Keratinocyte (primary cell): ENCODE measurements at regions not wholly inside any gene's neighbourhood (a gene's known extent, or its start where the extent isn't known, plus 50 kb on each side); places are given as distances from the start of the nearest gene placed in this dataset.

Source experiments
- DNase-seq: peaks from one replicate; pipeline ENCODE4 v3.0.0-alpha.2; 2011; ENCODE audit warnings: low read depth, missing footprints, low spot score
- FAIRE-seq: peaks from 2 replicates; lab custom pipeline; 2011; peaks lifted over from hg19 to GRCh38; lab: Jason Lieb, UNC
- H2AFZ ChIP-seq: 2 replicates; pipeline ENCODE4 v1.6.0; 2012; ENCODE audit warnings: low read length, control low read depth, inconsistent platforms; ENCODE audit not compliant: control insufficient read depth
- H3K27ac ChIP-seq: 2 replicates; pipeline ENCODE4 v1.5.1; 2011; ENCODE audit warnings: low read length; ENCODE audit not compliant: control insufficient read depth, insufficient read depth
- H3K27me3 ChIP-seq: 3 replicates; pipeline ENCODE4 v1.6.0; 2011; ENCODE audit warnings: low read length; ENCODE audit not compliant: control insufficient read depth, insufficient read depth; ENCODE audit errors: extremely low read depth
- H3K36me3 ChIP-seq, 2 experiments: 2 replicates in 1 of 2; 3 replicates in 1 of 2; pipeline ENCODE4 v1.5.1; 2011; ENCODE audit warnings: low read length in 2 of 2, mild to moderate bottlenecking in 1 of 2; ENCODE audit not compliant: control insufficient read depth in 2 of 2, insufficient read depth in 2 of 2; ENCODE audit errors: extremely low read depth in 1 of 2
- H3K4me1 ChIP-seq: 3 replicates; pipeline ENCODE4 v1.5.1; 2011; ENCODE audit warnings: low read length; ENCODE audit not compliant: control insufficient read depth, insufficient read depth; ENCODE audit errors: extremely low read depth
- H3K4me2 ChIP-seq: 3 replicates; pipeline ENCODE4 v1.6.0; 2011; ENCODE audit warnings: low read depth, low read length; ENCODE audit not compliant: control insufficient read depth, insufficient read depth; ENCODE audit errors: extremely low read depth
- H3K4me3 ChIP-seq, 3 experiments: fragments of 200-600 bp in 1 of 3; sonication (generic) in 1 of 3; 2 replicates in 2 of 3; 3 replicates in 1 of 3; pipeline ENCODE4 v1.5.1; 2011 to 2016; ENCODE audit warnings: low read length in 3 of 3, mild to moderate bottlenecking in 3 of 3, control low read depth in 2 of 3, inconsistent platforms in 1 of 3, low read depth in 1 of 3, mixed read lengths in 1 of 3, mixed run types in 1 of 3, moderate library complexity in 1 of 3; ENCODE audit not compliant: control insufficient read depth in 2 of 3, insufficient read depth in 2 of 3; ENCODE audit errors: extremely low read depth in 1 of 3
- H3K79me2 ChIP-seq: 2 replicates; pipeline ENCODE4 v1.6.0; 2012; ENCODE audit warnings: low read length; ENCODE audit not compliant: control insufficient read depth, insufficient read depth
- H3K9ac ChIP-seq: 3 replicates; pipeline ENCODE4 v1.6.0; 2011; ENCODE audit warnings: low read length; ENCODE audit not compliant: control insufficient read depth, insufficient read depth; ENCODE audit errors: extremely low read depth
- H3K9me1 ChIP-seq: 3 replicates; pipeline ENCODE4 v1.6.0; 2011; ENCODE audit warnings: low read length; ENCODE audit not compliant: control insufficient read depth, insufficient read depth; ENCODE audit errors: extremely low read depth
- H3K9me3 ChIP-seq: 2 replicates; pipeline ENCODE4 v1.5.1; 2012; ENCODE audit warnings: low read depth, low read length; ENCODE audit not compliant: control insufficient read depth
- H4K20me1 ChIP-seq: 3 replicates; pipeline ENCODE4 v1.6.0; 2011; ENCODE audit warnings: low read length; ENCODE audit not compliant: control insufficient read depth, insufficient read depth; ENCODE audit errors: extremely low read depth
- CTCF ChIP-seq, 3 experiments: IDR thresholded peaks in 1 of 3; conservative IDR thresholded peaks in 1 of 3; optimal IDR thresholded peaks in 1 of 3; 2 replicates in 2 of 3; 3 replicates in 1 of 3; pipeline versions ENCODE3 to v1.5.1; 2011; ENCODE audit warnings: low read length in 3 of 3, mild to moderate bottlenecking in 3 of 3, moderate library complexity in 2 of 3, control low read depth in 1 of 3, inconsistent platforms in 1 of 3; ENCODE audit not compliant: insufficient read depth in 2 of 3; ENCODE audit errors: extremely low read depth in 1 of 3
- EZH2 ChIP-seq: IDR thresholded peaks from one replicate; pipeline ENCODE4 v1.6.1; 2012; ENCODE audit warnings: inconsistent platforms, mild to moderate bottlenecking, low read length, moderate library complexity
- dilution Hi-C: fragments of 300-500 bp; cut with MboI; formaldehyde crosslinking; loops from one replicate; pipeline ENCODE4 v1.7.0; 2020; ENCODE audit warnings: low sequenced_read_pairs; ENCODE audit not compliant: extremely low pct_ligation_motif_present

GRCh38 chr7:25408012-25408687 is 179.9 kb upstream of the NPVF start:
- FAIRE-seq (no peak), DNase-seq (no peak)
- Histone ChIP-seq H2AFZ (no peak overlapping the region), H3K4me2 (no peak overlapping the region), H3K9me3 (no peaks in the 10 kb centered on the region), H3K36me3 (no peaks in the 10 kb centered on the region), H3K9ac (no peak overlapping the region), H3K79me2 (no peaks in the 10 kb centered on the region), H3K27me3 (no peaks in the 10 kb centered on the region), H3K9me1 (no peaks in the 10 kb centered on the region), H3K4me3 (no peak overlapping the region), H3K27ac (no peak overlapping the region), H3K4me1 (no peaks in the 10 kb centered on the region), H4K20me1 (no peaks in the 10 kb centered on the region)
- TF ChIP-seq CTCF (optimal IDR thresholded peaks at IDR 0.05 in 1 of 3, IDR thresholded peaks at IDR 0.05 in 1 of 3, conservative IDR thresholded peaks at IDR 0.05 in 1 of 3; ENCODE audit: extremely low read depth in 1 of 3, insufficient read depth in 2 of 3, low read length in 3 of 3) = no peak
- no peak for TF ChIP-seq EZH2
- dilution Hi-C loops = no loop called here

- DNase-seq = no peak
- H3K79me2 ChIP-seq = no peaks in the 10 kb centered on the region
Measured at GRCh38 chr7:25408876-25409275, 180.6 kb upstream of the NPVF start.

More at GRCh38 chr7:25408876-25409275, 180.6 kb upstream of the NPVF start:
- Histone ChIP-seq H3K9ac (no peak overlapping the region), H3K4me3 (no peak overlapping the region), H3K9me3 (no peaks in the 10 kb centered on the region), H3K4me1 (no peaks in the 10 kb centered on the region), H4K20me1 (no peaks in the 10 kb centered on the region), H3K27me3 (no peaks in the 10 kb centered on the region), H3K27ac (no peak overlapping the region), H2AFZ (no peak overlapping the region), H3K9me1 (no peaks in the 10 kb centered on the region), H3K36me3 (no peaks in the 10 kb centered on the region), H3K4me2 (no peak overlapping the region)
- dilution Hi-C loops = no loop called here
- TF ChIP-seq CTCF (optimal IDR thresholded peaks at IDR 0.05 in 1 of 3, IDR thresholded peaks at IDR 0.05 in 1 of 3, conservative IDR thresholded peaks at IDR 0.05 in 1 of 3; ENCODE audit: extremely low read depth in 1 of 3, insufficient read depth in 2 of 3, low read length in 3 of 3) = no peak
- no peak for TF ChIP-seq EZH2
- no peak for FAIRE-seq
